ENCODE measurements at regions not wholly inside any gene's neighbourhood (a gene's known extent, or its start where the extent isn't known, plus 50 kb on each side); places are given as distances from the start of the nearest gene placed in this dataset.

- DNase-seq (ENCODE audit: low read depth in 2 of 2), result no peak
These were observed 184.4 kb upstream of the DOK6 start for GRCh38 chr18:69216321-69216720.

- no peak for DNase-seq (ENCODE audit: low read depth in 2 of 2)
These were observed 183.3 kb upstream of the DOK6 start for GRCh38 chr18:69217196-69218000.

- DNase-seq (ENCODE audit: low read depth in 2 of 2), result no peak
These were observed 180.2 kb upstream of the DOK6 start for GRCh38 chr18:69220529-69220928.

GRCh38 chr18:69222089-69222488 lies 178.6 kb upstream of the DOK6 start:
- no peak for DNase-seq (ENCODE audit: low read depth in 2 of 2)

- no peak for DNase-seq (ENCODE audit: low read depth in 2 of 2)
These were observed 173.7 kb upstream of the DOK6 start for GRCh38 chr18:69226971-69227370.

- no peak for DNase-seq (ENCODE audit: low read depth in 2 of 2)
These were observed 170.5 kb upstream of the DOK6 start for GRCh38 chr18:69230204-69230603.

- DNase-seq (ENCODE audit: low read depth in 2 of 2), result no peak
These were observed 167.1 kb upstream of the DOK6 start for GRCh38 chr18:69233465-69234054.

- no peak for DNase-seq (ENCODE audit: low read depth in 2 of 2)
These were observed 160.6 kb upstream of the DOK6 start for GRCh38 chr18:69239849-69240674.

GRCh38 chr18:69246027-69246426 lies 154.7 kb upstream of the DOK6 start:
- no peak for DNase-seq (ENCODE audit: low read depth in 2 of 2)

- DNase-seq (ENCODE audit: low read depth in 2 of 2), result peak; percentile 49 to 52
These were observed 150.2 kb upstream of the DOK6 start for GRCh38 chr18:69250305-69251151.

GRCh38 chr18:69257861-69258458 lies 142.7 kb upstream of the DOK6 start:
- peak; percentile 89 to 90 for DNase-seq (ENCODE audit: low read depth in 2 of 2)

- no peak for DNase-seq (ENCODE audit: low read depth in 2 of 2)
These were observed 141.4 kb upstream of the DOK6 start for GRCh38 chr18:69259282-69259681.

GRCh38 chr18:69261406-69261805 lies 139.3 kb upstream of the DOK6 start:
- DNase-seq (ENCODE audit: low read depth in 2 of 2), result no peak

- no peak for DNase-seq (ENCODE audit: low read depth in 2 of 2)
These were observed 135.0 kb upstream of the DOK6 start for GRCh38 chr18:69265656-69266055.

GRCh38 chr18:69267895-69268294 lies 132.8 kb upstream of the DOK6 start:
- no peak for DNase-seq (ENCODE audit: low read depth in 2 of 2)

GRCh38 chr18:69282371-69282770 lies 118.3 kb upstream of the DOK6 start:
- DNase-seq (ENCODE audit: low read depth in 2 of 2), result no peak

GRCh38 chr18:69291044-69291443 lies 109.6 kb upstream of the DOK6 start:
- DNase-seq (ENCODE audit: low read depth in 2 of 2), result no peak

- DNase-seq (ENCODE audit: low read depth in 2 of 2), result no peak
These were observed 108.9 kb upstream of the DOK6 start for GRCh38 chr18:69291755-69292154.

GRCh38 chr18:69300185-69300584 lies 100.5 kb upstream of the DOK6 start:
- DNase-seq (ENCODE audit: low read depth in 2 of 2), result no peak

- no peak for DNase-seq (ENCODE audit: low read depth in 2 of 2)
These were observed 92.1 kb upstream of the DOK6 start for GRCh38 chr18:69308619-69309018.

GRCh38 chr18:69326094-69326493 lies 74.6 kb upstream of the DOK6 start:
- no peak for DNase-seq (ENCODE audit: low read depth in 2 of 2)

Measured in fibroblast of skin of left quadriceps (primary cell).